Mesothelial cell of epicardium (in vitro differentiated cells): ENCODE measurements at regions not wholly inside any gene's neighbourhood (a gene's known extent, or its start where the extent isn't known, plus 50 kb on each side); places are given as distances from the start of the nearest gene placed in this dataset.
"Not testable (repeated sequence)": the region's sequence is repeated elsewhere in the genome, so short reads cannot be mapped to it uniquely, and the experiment has no call there.

Experiments
- DNase-seq, 2 experiments: peaks; one replicate each; pipeline ENCODE4 v3.0.0; 2021; ENCODE audit warnings: low spot score in 2 of 2; ENCODE audit not compliant: unreplicated experiment in 2 of 2
- H3K27ac Mint-ChIP-seq: 2 replicates; pipeline ENCODE4 v1.8.0; 2021; ENCODE audit warnings: mixed read lengths
- H3K27me3 Mint-ChIP-seq: 2 replicates; pipeline ENCODE4 v1.8.0; 2021; ENCODE audit warnings: low read depth, mixed read lengths
- H3K36me3 Mint-ChIP-seq: 2 replicates; pipeline ENCODE4 v1.8.0; 2021; ENCODE audit warnings: mixed read lengths
- H3K4me1 Mint-ChIP-seq: 2 replicates; pipeline ENCODE4 v1.8.0; 2021; ENCODE audit warnings: mixed read lengths
- H3K4me3 Mint-ChIP-seq: 2 replicates; pipeline ENCODE4 v1.8.0; 2021; ENCODE audit warnings: mild to moderate bottlenecking, moderate library complexity, mixed read lengths
- H3K9me3 Mint-ChIP-seq: 2 replicates; pipeline ENCODE4 v1.8.0; 2021; ENCODE audit warnings: mixed read lengths
- TF ChIP-seq, protein P1 (sequence below): fragments of 200-600 bp; sonication (generic); IDR thresholded peaks from one replicate; pipeline ENCODE4 v1.5.0; 2021; ENCODE audit warnings: antibody characterized with exemption; ENCODE audit not compliant: unreplicated experiment

DNA sequence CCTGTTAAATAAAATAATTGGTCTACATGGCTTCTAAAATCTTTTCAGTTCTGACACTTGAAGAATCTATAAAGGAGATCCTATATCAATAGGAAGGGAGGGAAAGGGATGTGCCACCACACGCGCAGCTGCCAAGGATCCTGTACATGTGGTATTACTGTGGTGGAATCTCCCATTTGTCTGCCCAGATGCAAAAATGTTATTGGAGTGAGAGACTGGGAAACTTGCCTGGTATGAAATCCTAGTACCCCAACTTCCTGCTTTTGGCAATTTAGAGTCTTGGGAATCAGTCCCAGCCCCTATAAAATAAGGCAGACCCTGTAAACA is 81.9 kb upstream of the PICALM start:
- no peaks in the 10 kb centered on the region for H3K36me3 Mint-ChIP-seq

DNA sequence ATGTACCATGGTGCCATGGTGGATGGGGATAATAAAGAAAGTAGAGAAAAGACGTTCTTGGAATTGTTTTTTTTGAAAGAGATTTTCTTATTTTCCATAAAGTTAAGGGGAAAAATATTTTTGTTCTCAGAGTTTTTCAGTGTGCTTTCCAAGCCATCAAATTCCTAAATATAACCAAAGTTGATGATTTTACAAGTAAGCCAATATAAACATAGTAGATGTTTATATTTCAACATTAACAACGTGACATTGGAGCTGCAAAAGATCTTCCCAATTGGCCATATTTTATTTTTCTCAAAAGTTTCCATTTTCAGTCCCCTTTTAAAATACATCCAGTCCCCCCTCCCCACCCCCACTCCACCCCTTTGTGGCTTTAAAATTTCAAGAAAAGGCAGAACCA is 80.9 kb upstream of the PICALM start:
- H3K27ac Mint-ChIP-seq: no peak overlapping the region
- TF ChIP-seq, protein P1, sequence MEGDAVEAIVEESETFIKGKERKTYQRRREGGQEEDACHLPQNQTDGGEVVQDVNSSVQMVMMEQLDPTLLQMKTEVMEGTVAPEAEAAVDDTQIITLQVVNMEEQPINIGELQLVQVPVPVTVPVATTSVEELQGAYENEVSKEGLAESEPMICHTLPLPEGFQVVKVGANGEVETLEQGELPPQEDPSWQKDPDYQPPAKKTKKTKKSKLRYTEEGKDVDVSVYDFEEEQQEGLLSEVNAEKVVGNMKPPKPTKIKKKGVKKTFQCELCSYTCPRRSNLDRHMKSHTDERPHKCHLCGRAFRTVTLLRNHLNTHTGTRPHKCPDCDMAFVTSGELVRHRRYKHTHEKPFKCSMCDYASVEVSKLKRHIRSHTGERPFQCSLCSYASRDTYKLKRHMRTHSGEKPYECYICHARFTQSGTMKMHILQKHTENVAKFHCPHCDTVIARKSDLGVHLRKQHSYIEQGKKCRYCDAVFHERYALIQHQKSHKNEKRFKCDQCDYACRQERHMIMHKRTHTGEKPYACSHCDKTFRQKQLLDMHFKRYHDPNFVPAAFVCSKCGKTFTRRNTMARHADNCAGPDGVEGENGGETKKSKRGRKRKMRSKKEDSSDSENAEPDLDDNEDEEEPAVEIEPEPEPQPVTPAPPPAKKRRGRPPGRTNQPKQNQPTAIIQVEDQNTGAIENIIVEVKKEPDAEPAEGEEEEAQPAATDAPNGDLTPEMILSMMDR: no peak
- H3K36me3 Mint-ChIP-seq: no peaks in the 10 kb centered on the region
- no peak for DNase-seq
- peaks cover 25% of the 10 kb centered on the region for H3K4me1 Mint-ChIP-seq
- no peak overlapping the region for H3K4me3 Mint-ChIP-seq
- H3K9me3 Mint-ChIP-seq: no peaks in the 10 kb centered on the region
- no peaks in the 10 kb centered on the region for H3K27me3 Mint-ChIP-seq

More for the DNA sequence above, 81.9 kb upstream of the PICALM start:
- TF ChIP-seq, protein P1: no peak
- Mint-ChIP-seq H3K27me3 (no peaks in the 10 kb centered on the region), H3K4me3 (no peak overlapping the region), H3K27ac (peak overlapping the region; percentile 75), H3K9me3 (no peaks in the 10 kb centered on the region), H3K4me1 (peaks cover 25% of the 10 kb centered on the region)
- DNase-seq: no peak

DNA sequence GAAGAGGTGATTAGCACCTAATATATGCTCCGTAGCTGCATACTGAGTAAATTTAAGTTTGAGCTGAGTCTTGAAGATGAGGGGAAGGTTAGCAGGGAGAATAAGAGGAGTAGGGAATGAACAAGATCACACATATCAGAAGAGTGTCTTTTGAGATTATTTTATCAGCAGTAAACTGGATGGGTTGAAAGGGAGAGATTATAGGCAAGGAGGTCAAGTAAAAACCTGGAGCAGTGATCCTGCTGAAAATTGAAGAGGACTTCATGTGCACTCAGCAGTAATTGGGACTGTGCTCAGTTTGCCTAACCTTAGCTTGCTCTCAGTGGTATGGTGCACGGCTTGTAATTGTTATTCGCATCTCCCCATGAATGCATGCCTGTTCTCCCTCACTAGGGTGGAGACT is 79.5 kb upstream of the PICALM start:
- DNase-seq: no peak
- Mint-ChIP-seq H3K9me3 (no peaks in the 10 kb centered on the region), H3K4me3 (no peak overlapping the region), H3K27me3 (no peaks in the 10 kb centered on the region), H3K36me3 (no peaks in the 10 kb centered on the region), H3K4me1 (peaks cover 25% of the 10 kb centered on the region), H3K27ac (no peak overlapping the region)
- TF ChIP-seq, protein P1: no peak

DNA sequence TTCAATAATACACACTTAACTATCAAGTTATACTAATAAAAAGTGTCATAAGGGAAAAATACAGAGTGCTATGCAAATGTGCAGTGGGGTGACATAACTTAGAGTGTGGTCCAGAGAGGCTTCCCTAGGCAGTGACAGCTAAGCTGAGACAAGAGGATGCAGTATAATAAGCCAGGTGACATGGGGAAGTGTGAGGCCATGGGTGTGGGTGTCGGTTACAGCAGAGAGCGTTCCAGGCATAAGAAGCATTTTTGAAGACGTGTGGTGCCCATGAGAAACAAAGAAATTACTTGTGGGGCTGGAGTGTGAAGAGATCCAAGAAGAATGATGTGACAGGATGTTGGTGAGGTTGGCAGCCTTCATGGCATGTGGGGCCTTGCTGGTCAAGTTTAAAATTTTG is 78.1 kb upstream of the PICALM start:
- DNase-seq: no peak
- H3K36me3 Mint-ChIP-seq: no peaks in the 10 kb centered on the region
- H3K4me1 Mint-ChIP-seq: peaks cover 14% of the 10 kb centered on the region
- no peak overlapping the region for H3K27ac Mint-ChIP-seq
- TF ChIP-seq, protein P1: no peak
- no peak overlapping the region for H3K4me3 Mint-ChIP-seq
- H3K9me3 Mint-ChIP-seq: no peaks in the 10 kb centered on the region
- H3K27me3 Mint-ChIP-seq: no peaks in the 10 kb centered on the region

DNA sequence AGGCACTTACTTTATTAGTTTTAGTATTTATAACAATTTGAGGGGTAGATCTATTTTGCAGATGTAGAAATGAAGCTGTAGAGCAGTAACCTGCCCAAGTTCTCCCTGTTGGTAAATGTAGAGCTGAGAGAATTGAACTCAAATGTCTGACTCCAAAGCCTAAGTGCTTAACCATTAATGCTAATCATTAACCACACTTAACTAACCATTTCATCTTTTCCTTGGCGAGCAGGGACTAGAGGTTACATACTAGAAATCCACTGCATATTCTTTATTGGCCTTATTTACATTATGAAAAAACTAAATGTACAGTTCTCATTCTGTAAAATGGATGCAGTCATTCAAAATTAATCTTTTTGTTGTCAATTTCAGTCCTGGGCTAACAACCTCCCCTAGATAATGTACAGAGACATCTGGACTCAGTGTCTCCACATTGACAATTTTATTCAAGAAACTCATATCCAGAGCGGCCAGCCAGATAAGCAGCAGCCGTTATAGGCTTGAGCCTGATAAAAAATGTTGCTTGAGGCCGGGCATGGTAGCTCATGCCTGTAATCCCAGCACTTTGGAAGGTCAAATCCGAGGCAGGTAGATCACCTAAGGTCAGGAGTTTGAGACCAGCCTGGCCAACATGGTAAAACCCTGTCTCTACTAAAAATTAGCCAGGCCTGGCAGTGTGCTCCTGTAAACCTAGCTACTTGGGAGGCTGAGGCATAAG is 76.7 kb upstream of the PICALM start:
- Mint-ChIP-seq H3K27me3 (no peaks in the 10 kb centered on the region), H3K9me3 (no peaks in the 10 kb centered on the region), H3K4me3 (no peak overlapping the region), H3K4me1 (no peaks in the 10 kb centered on the region), H3K27ac (no peak overlapping the region), H3K36me3 (no peaks in the 10 kb centered on the region)
- DNase-seq: no peak
- TF ChIP-seq, protein P1: no peak

DNA sequence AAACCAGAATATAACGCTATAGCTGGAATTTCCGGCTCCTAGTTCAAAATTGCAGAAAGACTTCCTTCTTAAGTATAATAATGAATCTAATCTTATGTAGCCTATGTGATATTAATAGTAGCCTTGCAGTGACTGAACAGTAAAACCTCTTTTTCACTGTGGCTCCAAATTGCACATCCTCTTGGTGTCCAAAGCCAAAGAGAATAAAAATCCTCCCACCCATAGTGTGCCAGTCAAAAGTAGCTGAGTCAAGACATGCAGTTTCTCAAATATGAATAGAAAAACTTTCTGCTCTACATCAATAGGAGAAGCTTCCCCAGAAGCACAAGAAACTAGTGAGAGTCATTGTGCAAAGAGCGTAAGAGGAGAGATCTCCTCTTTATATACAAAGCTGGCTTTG is 76.0 kb upstream of the PICALM start:
- no peak overlapping the region for H3K4me3 Mint-ChIP-seq
- TF ChIP-seq, protein P1: no peak
- no peaks in the 10 kb centered on the region for H3K27me3 Mint-ChIP-seq
- H3K4me1 Mint-ChIP-seq: no peaks in the 10 kb centered on the region
- H3K27ac Mint-ChIP-seq: no peak overlapping the region
- H3K9me3 Mint-ChIP-seq: no peaks in the 10 kb centered on the region
- no peaks in the 10 kb centered on the region for H3K36me3 Mint-ChIP-seq
- no peak for DNase-seq

DNA sequence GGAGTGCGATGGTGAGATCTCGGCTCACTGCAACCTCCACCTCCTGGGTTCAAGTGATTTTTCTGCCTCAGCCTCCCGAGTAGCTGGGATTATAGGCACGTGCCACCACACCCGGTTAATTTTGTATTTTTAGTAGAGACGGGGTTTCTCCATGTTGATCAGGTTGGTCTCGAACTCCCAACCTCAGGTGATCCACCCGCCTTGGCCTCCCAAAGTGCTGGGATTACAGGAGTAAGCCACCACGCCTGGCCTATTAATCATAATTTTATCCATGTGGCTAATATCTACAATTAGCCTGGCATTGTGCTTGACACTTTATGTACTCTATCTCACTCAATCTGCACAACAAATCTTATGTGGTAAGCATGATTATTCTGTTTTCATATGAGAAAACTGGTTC is 75.2 kb upstream of the PICALM start:
- not testable (repeated sequence) for DNase-seq, H3K27ac Mint-ChIP-seq, H3K9me3 Mint-ChIP-seq, H3K27me3 Mint-ChIP-seq, H3K4me1 Mint-ChIP-seq, H3K4me3 Mint-ChIP-seq, H3K36me3 Mint-ChIP-seq
